Ovary (tissue), 7 donors: ENCODE measurements at regions not wholly inside any gene's neighbourhood (a gene's known extent, or its start where the extent isn't known, plus 50 kb on each side); places are given as distances from the start of the nearest gene placed in this dataset.
A peak's percentile ranks its signal among the peaks of the same experiment; 100 is the strongest.
"Not testable (repeated sequence)": the region's sequence is repeated elsewhere in the genome, so short reads cannot be mapped to it uniquely, and the experiment has no call there.

ENCODE experiments used
- DNase-seq, 5 donors: peaks; one replicate each; pipeline ENCODE4 v3.0.0-alpha.2; 2019 to 2020
- H3K27ac ChIP-seq, 2 donors: fragments of 200-600 bp; one replicate each; pipeline versions ENCODE4 v1.5.1 to v1.8.0; 2019 to 2022
- H3K27me3 ChIP-seq: fragments of 200-600 bp; one replicate; pipeline ENCODE4 v1.8.0; 2022
- H3K36me3 ChIP-seq: fragments of 200-600 bp; sonication (generic); one replicate; pipeline ENCODE4 v1.5.1; 2019
- H3K4me1 ChIP-seq: one replicate; pipeline ENCODE4 v1.8.1; 2013; ENCODE audit warnings: mild to moderate bottlenecking, moderate library complexity; ENCODE audit not compliant: insufficient read depth
- H3K4me3 ChIP-seq: fragments of 200-600 bp; sonication (generic); one replicate; pipeline ENCODE4 v1.5.1; 2017
- H3K9me3 ChIP-seq, 2 donors: fragments of 200-600 bp in 1 of 2; sonication (generic) in 1 of 2; one replicate each; pipeline versions ENCODE4 v1.5.1 to v1.8.1; 2013 to 2019; ENCODE audit warnings: mild to moderate bottlenecking in 1 of 2, moderate library complexity in 1 of 2
- CTCF ChIP-seq, 3 donors: fragments of 450-650 bp in 2 of 3; fragments of 200-600 bp in 1 of 3; IDR thresholded peaks; one replicate each; pipeline versions ENCODE4 v1.5.1 to v1.8.0; 2016 to 2022; ENCODE audit warnings: antibody characterized with exemption in 3 of 3, mild to moderate bottlenecking in 1 of 3
- EP300 ChIP-seq: sonication (generic); formaldehyde crosslinking; IDR thresholded peaks from one replicate; pipeline ENCODE4 v1.6.1; 2017; ENCODE audit warnings: antibody characterized with exemption
- POLR2A ChIP-seq: fragments of 450-650 bp; IDR thresholded peaks from one replicate; pipeline ENCODE4 v1.6.1; 2017; ENCODE audit warnings: antibody characterized with exemption, mild to moderate bottlenecking, moderate library complexity
- WGBS, 3 donors: extraction: QIAGEN DNeasy Blood & Tissue Kit in 1 of 3; methylation state at CpG; one replicate each; pipeline versions ENCODE4 v1.1.5 to v1.1.7; 2013 to 2017; 5-methylcytosine and 5-hydroxymethylcytosine counted together
- intact Hi-C, 4 donors: fragments of 100-400 bp; cut with DNase I; formaldehyde crosslinking; loops; one replicate each; pipeline versions ENCODE4 v1.11.0 to v1.15.1; 2022 to 2023
- donor health status: DM: no; HTN: no; CAD: no; lungs with moderate emphysema.
- donor health status: DM: no; HTN: no; CAD: no.
- donor health status: Bipolar disorder and iron deficiency.
- donor health status: DM: no; HTN: no; CAD: no.
- donor health status: DM: yes; HTN: yes; CAD: no.

- Histone ChIP-seq H3K9me3 (no peaks in the 10 kb centered on the region), H3K27me3 (no peaks in the 10 kb centered on the region), H3K4me1 (peaks cover 21% of the 10 kb centered on the region), H3K36me3 (no peaks in the 10 kb centered on the region), H3K4me3 (no peak overlapping the region), H3K27ac (peak overlapping the region in 1 of 2 donors; percentile 87)
- no peak for TF ChIP-seq POLR2A
- TF ChIP-seq EP300, result no peak
- TF ChIP-seq CTCF (IDR thresholded peaks at IDR 0.05), result no peak
- intact Hi-C loops, result loop anchor here in 1 of 4 donors (10.0 kb wide), 1 partner anchor 200 kb away; no protein-coding TSS in a partner anchor
- DNase-seq, result no peak
- 87 to 93% (median 91%) methylated on average over 15 of the region's 15 CpGs for WGBS, 3 donors
Observed at GRCh38 chr1:229864686-229865230, 202.3 kb upstream of the GALNT2 start.

- not testable (repeated sequence) for H3K36me3 ChIP-seq, H3K9me3 ChIP-seq, DNase-seq, H3K4me3 ChIP-seq, H3K27me3 ChIP-seq, H3K27ac ChIP-seq
- peaks cover 20% of the 10 kb centered on the region for H3K4me1 ChIP-seq
- WGBS, 3 donors, result 95 to 97% (median 96%) methylated on average over 30 to 32 of the region's 32 CpGs
- intact Hi-C loops, result loop anchor here in 1 of 4 donors (10.0 kb wide), 1 partner anchor 201 kb away; no protein-coding TSS in a partner anchor
Observed at GRCh38 chr1:229865321-229865720, 201.7 kb upstream of the GALNT2 start.

- no peak for TF ChIP-seq EP300
- no peak for TF ChIP-seq CTCF (IDR thresholded peaks at IDR 0.05)
- no peak for TF ChIP-seq POLR2A
- 93 to 95% (median 95%) methylated on average over 3 of the region's 3 CpGs for WGBS, 3 donors
- no peak for DNase-seq
- H3K9me3 ChIP-seq, result no peaks in the 10 kb centered on the region
- H3K27me3 ChIP-seq, result no peaks in the 10 kb centered on the region
- H3K36me3 ChIP-seq, result no peaks in the 10 kb centered on the region
- intact Hi-C loops, result loop anchor here in 1 of 4 donors (10.0 kb wide), 1 partner anchor 203 kb away; no protein-coding TSS in a partner anchor
- no peak overlapping the region for H3K4me3 ChIP-seq
- H3K4me1 ChIP-seq, result peaks cover 11% of the 10 kb centered on the region
- no peak overlapping the region for H3K27ac ChIP-seq
Observed at GRCh38 chr1:229867726-229868125, 199.3 kb upstream of the GALNT2 start.

GRCh38 chr1:229869240-229869639, 197.8 kb upstream of the GALNT2 start:
- no peaks in the 10 kb centered on the region for H3K36me3 ChIP-seq
- intact Hi-C loops, result loop anchor here in 1 of 4 donors (10.0 kb wide), 1 partner anchor 204 kb away; no protein-coding TSS in a partner anchor
- H3K4me1 ChIP-seq, result peaks cover 7% of the 10 kb centered on the region
- TF ChIP-seq EP300, result no peak
- no peak for TF ChIP-seq CTCF (IDR thresholded peaks at IDR 0.05)
- no peak for TF ChIP-seq POLR2A
- DNase-seq, result no peak
- H3K9me3 ChIP-seq, result no peaks in the 10 kb centered on the region
- H3K27me3 ChIP-seq, result no peaks in the 10 kb centered on the region
- WGBS, 3 donors, result 4 to 15% (median 5%) methylated on average over 1 of the region's 1 CpG
- H3K4me3 ChIP-seq, result no peak overlapping the region
- H3K27ac ChIP-seq, result no peak overlapping the region

- TF ChIP-seq CTCF (IDR thresholded peaks at IDR 0.05) (no peak), POLR2A (no peak), EP300 (no peak)
- peaks cover 6% of the 10 kb centered on the region for H3K4me1 ChIP-seq
- no peak for DNase-seq
- intact Hi-C loops, result loop anchor here in 1 of 4 donors (10.0 kb wide), 1 partner anchor 205 kb away; no protein-coding TSS in a partner anchor
- no peak overlapping the region for H3K4me3 ChIP-seq
- no peaks in the 10 kb centered on the region for H3K27me3 ChIP-seq
- no peak overlapping the region for H3K27ac ChIP-seq
- H3K36me3 ChIP-seq, result no peaks in the 10 kb centered on the region
- 39 to 62% (median 54%) methylated on average over 4 of the region's 4 CpGs for WGBS, 3 donors
- no peaks in the 10 kb centered on the region for H3K9me3 ChIP-seq
Observed at GRCh38 chr1:229869687-229870086, 197.4 kb upstream of the GALNT2 start.
